EH (cell line): ENCODE measurements at regions not wholly inside any gene's neighbourhood (a gene's known extent, or its start where the extent isn't known, plus 50 kb on each side); places are given as distances from the start of the nearest gene placed in this dataset.

Source experiments
- DNase-seq: peaks from one replicate; pipeline ENCODE4 v3.0.0-alpha.2; 2015; ENCODE audit warnings: low read depth

DNA sequence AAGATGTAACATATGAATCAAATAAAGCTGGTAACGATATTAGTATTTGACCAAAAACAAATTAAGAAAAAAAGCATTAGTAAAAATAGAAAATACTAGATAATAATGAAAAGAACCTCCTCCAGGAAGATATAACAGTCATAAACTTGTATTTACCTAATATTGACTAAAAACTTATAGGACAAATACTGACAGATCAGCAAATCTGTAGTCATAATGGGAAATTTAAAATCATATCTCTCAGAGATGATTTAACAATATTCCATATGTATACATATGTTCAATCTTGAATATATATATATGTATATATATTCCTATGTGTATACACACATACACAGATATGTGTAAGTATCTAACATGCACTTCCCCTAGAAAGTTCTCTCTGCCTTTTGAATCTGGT, 52.0 kb upstream of the FGGY start:
- no peak for DNase-seq
